A673 (cell line): ENCODE measurements at regions not wholly inside any gene's neighbourhood (a gene's known extent, or its start where the extent isn't known, plus 50 kb on each side); places are given as distances from the start of the nearest gene placed in this dataset.

Source experiments
- BruUV-seq: library from RNA; stranded (reverse); fragments of 400-500 nt; replicated peaks from 2 replicates; lab custom pipeline; 2021; lab: Mats Ljungman, UMichigan
- CTCF ChIA-PET: fragments of 300-600 bp; sonication (Branson Sonifier 250); formaldehyde crosslinking; loops from one replicate; lab custom pipeline; 2022; ENCODE audit warnings: antibody characterized with exemption; lab: Charles Lee
- POLR2A ChIA-PET: fragments of 300-600 bp; sonication (Branson Sonifier 250); formaldehyde crosslinking; loops from one replicate; lab custom pipeline; 2022; ENCODE audit warnings: antibody characterized with exemption; ENCODE audit not compliant: low non-redundant PET; lab: Charles Lee
- DNase-seq: peaks from one replicate; pipeline ENCODE4 v3.0.0-alpha.2; 2015; ENCODE audit warnings: low spot score
- H3K27ac ChIP-seq: fragments of 200-600 bp; sonication (generic); 2 replicates; pipeline ENCODE4 v1.5.1; 2016; ENCODE audit warnings: mixed run types, low read depth, mild to moderate bottlenecking, mixed read lengths, antibody characterized with exemption, low read length; ENCODE audit not compliant: poor library complexity, severe bottlenecking
- H3K27me3 ChIP-seq: fragments of 200-600 bp; sonication (generic); replicated peaks from 2 replicates; pipeline ENCODE4 v1.6.1; 2017; ENCODE audit warnings: mixed run types, low read depth, mild to moderate bottlenecking, mixed read lengths, antibody characterized with exemption, low read length; ENCODE audit not compliant: insufficient read depth, poor library complexity
- H3K36me3 ChIP-seq: fragments of 200-600 bp; sonication (generic); 2 replicates; pipeline ENCODE4 v1.6.1; 2016; ENCODE audit warnings: mixed run types, mild to moderate bottlenecking, mixed read lengths, antibody characterized with exemption, low read length; ENCODE audit not compliant: insufficient read depth, poor library complexity, severe bottlenecking
- H3K4me1 ChIP-seq: fragments of 200-600 bp; sonication (generic); 2 replicates; pipeline ENCODE4 v1.6.1; 2017; ENCODE audit warnings: mixed run types, mild to moderate bottlenecking, mixed read lengths, antibody characterized with exemption, low read length; ENCODE audit not compliant: insufficient read depth, poor library complexity, severe bottlenecking
- H3K4me3 ChIP-seq: fragments of 200-600 bp; sonication (generic); 2 replicates; pipeline ENCODE4 v1.5.1; 2016; ENCODE audit warnings: low read depth, mixed run types, mild to moderate bottlenecking, mixed read lengths, low read length; ENCODE audit not compliant: poor library complexity, severe bottlenecking
- H3K9me3 ChIP-seq: fragments of 200-600 bp; sonication (generic); 2 replicates; pipeline ENCODE4 v1.6.1; 2016; ENCODE audit warnings: mixed run types, low read depth, mild to moderate bottlenecking, mixed read lengths, antibody characterized with exemption, low read length; ENCODE audit not compliant: poor library complexity, severe bottlenecking
- CTCF ChIP-seq: fragments of 300-800, 200-600 bp; sonication (generic); conservative IDR thresholded peaks from 2 replicates; pipeline ENCODE4 v1.5.1; 2017; ENCODE audit warnings: low read depth, mild to moderate bottlenecking, antibody characterized with exemption, low read length, moderate library complexity, mixed read lengths
- EZH2 ChIP-seq: fragments of 200-600 bp; sonication (generic); IDR thresholded peaks from 2 replicates; pipeline ENCODE4 v1.6.1; 2017; ENCODE audit warnings: borderline replicate concordance, low read depth, mild to moderate bottlenecking, mixed read lengths, antibody characterized with exemption, low read length; ENCODE audit not compliant: poor library complexity, severe bottlenecking
- intact Hi-C: fragments of 100-400 bp; cut with micrococcal nuclease; formaldehyde crosslinking; loops from one replicate; pipeline ENCODE4 v1.10.0; 2022; ENCODE audit not compliant: unreplicated experiment

GRCh38 chr7:79876848-79877252 lies 257.8 kb upstream of the GNAI1 start:
- no peak for DNase-seq
- ChIA-PET POLR2A (no interaction called here), CTCF (no interaction called here)
- BruUV-seq, result no TSS peak
- no peak overlapping the region for H3K4me3 ChIP-seq
- H3K36me3 ChIP-seq, result no peaks in the 10 kb centered on the region
- intact Hi-C loops, result no loop called here
- H3K27me3 ChIP-seq, result peaks cover 40% of the 10 kb centered on the region
- H3K4me1 ChIP-seq, result no peaks in the 10 kb centered on the region
- TF ChIP-seq CTCF, result no peak
- TF ChIP-seq EZH2, result no peak
- H3K9me3 ChIP-seq, result no peaks in the 10 kb centered on the region
- no peak overlapping the region for H3K27ac ChIP-seq

GRCh38 chr7:79874797-79875196 lies 259.8 kb upstream of the GNAI1 start:
- POLR2A ChIA-PET, result no interaction called here
- CTCF ChIA-PET, result no interaction called here
- intact Hi-C loops, result no loop called here

DNA sequence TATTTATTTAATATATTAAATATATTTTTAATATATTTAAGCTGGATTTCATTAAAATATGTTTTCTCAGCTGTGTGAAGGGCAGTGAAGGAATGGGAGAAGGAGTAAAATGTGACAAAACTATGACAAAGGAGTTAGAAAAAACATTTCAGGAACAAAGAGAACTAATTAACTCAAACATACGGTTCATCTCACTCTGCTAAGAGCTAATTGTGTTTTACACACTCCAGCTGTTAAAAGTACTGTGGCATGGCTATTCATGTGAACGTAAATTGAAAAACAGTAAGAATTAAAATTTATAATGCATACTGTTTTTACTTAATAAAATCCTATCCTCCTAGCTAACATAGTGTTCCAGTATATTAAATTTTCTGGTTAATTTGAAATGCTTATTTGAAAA lies 262.5 kb upstream of the GNAI1 start:
- H3K9me3 ChIP-seq, result no peaks in the 10 kb centered on the region
- H3K4me3 ChIP-seq, result no peak overlapping the region
- CTCF ChIA-PET, result no interaction called here
- no TSS peak for BruUV-seq
- TF ChIP-seq EZH2 (no peak), CTCF (no peak)
- no peaks in the 10 kb centered on the region for H3K36me3 ChIP-seq
- peaks cover 31% of the 10 kb centered on the region for H3K27me3 ChIP-seq
- H3K27ac ChIP-seq, result no peak overlapping the region
- intact Hi-C loops, result no loop called here
- H3K4me1 ChIP-seq, result no peaks in the 10 kb centered on the region
- POLR2A ChIA-PET, result no interaction called here
- no peak for DNase-seq

More at GRCh38 chr7:79874797-79875196, 259.8 kb upstream of the GNAI1 start:
- H3K27ac ChIP-seq, result no peak overlapping the region
- no peaks in the 10 kb centered on the region for H3K9me3 ChIP-seq
- H3K27me3 ChIP-seq, result peaks cover 35% of the 10 kb centered on the region
- H3K4me1 ChIP-seq, result no peaks in the 10 kb centered on the region
- no peak overlapping the region for H3K4me3 ChIP-seq
- no peaks in the 10 kb centered on the region for H3K36me3 ChIP-seq
- no peak for TF ChIP-seq CTCF
- no peak for TF ChIP-seq EZH2
- no peak for DNase-seq
- no TSS peak for BruUV-seq
